ENCODE measurements at regions not wholly inside any gene's neighbourhood (a gene's known extent, or its start where the extent isn't known, plus 50 kb on each side); places are given as distances from the start of the nearest gene placed in this dataset.

DNA sequence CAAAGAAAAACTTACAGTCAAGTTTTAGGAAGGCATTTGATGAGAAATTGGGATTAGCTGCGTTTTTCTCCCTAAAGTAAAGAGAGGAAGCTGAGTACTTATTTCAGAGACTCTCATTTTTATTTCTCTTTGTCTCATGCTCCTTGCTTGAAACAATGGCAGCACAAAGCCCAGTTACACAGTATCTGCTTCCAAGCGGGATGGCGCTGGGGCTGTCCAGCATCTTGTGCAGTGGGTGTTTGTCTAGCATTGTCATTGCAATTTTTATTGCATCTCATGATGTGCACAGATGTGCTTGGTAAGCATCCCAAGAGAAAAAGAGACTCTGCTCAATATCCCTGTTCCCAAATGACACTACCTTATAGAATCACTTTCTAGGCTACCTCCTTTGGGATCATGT, 102.8 kb upstream of the ZNF521 start:
- H3K4me2 ChIP-seq (ENCODE audit: low read length) = no peak overlapping the region
- H3K27ac ChIP-seq (ENCODE audit: low read depth, low read length, poor library complexity, severe bottlenecking) = no peak overlapping the region
- H3F3A ChIP-seq (ENCODE audit: insufficient read depth, low read length) = no peaks in the 10 kb centered on the region
- H3K27me3 ChIP-seq (ENCODE audit: insufficient read depth, low read length) = no peaks in the 10 kb centered on the region
- no peaks in the 10 kb centered on the region for H3K9me2 ChIP-seq (ENCODE audit: low read depth, low read length)
- H3K79me2 ChIP-seq (ENCODE audit: insufficient read depth, low read length) = no peaks in the 10 kb centered on the region
- H2AFZ ChIP-seq (ENCODE audit: low read length) = no peak overlapping the region
- H3K4me1 ChIP-seq (ENCODE audit: insufficient read depth, low read length, severe bottlenecking) = peaks cover 4% of the 10 kb centered on the region
- no peak overlapping the region for H3K4me3 ChIP-seq (ENCODE audit: low read depth, low read length, poor library complexity, severe bottlenecking)
- peaks cover 9% of the 10 kb centered on the region; the same call in 1 of the 2 replicates for H3K9me3 ChIP-seq (ENCODE audit: low read length)
- TF ChIP-seq EZH2 (IDR thresholded peaks at IDR 0.05; ENCODE audit: borderline replicate concordance, low read length) = no peak
- TF ChIP-seq CTCF (IDR thresholded peaks at IDR 0.05; ENCODE audit: low read length) = no peak
- H3K36me3 ChIP-seq (ENCODE audit: insufficient read depth, low read length) = no peaks in the 10 kb centered on the region
- no peaks in the 10 kb centered on the region for H4K20me1 ChIP-seq (ENCODE audit: insufficient read depth, low read length)
- no peak overlapping the region for H3K9ac ChIP-seq (ENCODE audit: low read length)

DNA sequence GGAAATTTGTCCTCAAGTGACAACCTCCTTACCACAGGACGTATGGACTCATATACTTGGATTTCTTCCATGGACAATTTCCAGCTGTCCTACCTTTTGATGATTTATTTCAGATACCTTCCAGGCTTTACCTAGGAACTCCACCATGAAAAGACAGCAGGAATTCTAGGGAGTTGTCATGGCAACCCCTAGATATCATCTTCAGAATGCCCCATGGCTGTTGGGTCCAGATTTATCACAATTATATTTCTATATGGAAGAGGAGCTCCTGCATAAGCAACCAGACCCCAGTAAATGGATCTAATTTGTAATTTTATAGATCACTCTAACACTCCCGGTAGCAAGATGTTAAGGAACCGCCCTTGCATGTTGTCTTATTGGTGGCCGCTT, 102.3 kb upstream of the ZNF521 start:
- Histone ChIP-seq H2AFZ (ENCODE audit: low read length) (no peak overlapping the region), H3K4me1 (ENCODE audit: insufficient read depth, low read length, severe bottlenecking) (peaks cover 4% of the 10 kb centered on the region), H3K9me3 (ENCODE audit: low read length) (peaks cover 9% of the 10 kb centered on the region; the same call in 1 of the 2 replicates), H3K9ac (ENCODE audit: low read length) (no peak overlapping the region), H3K4me3 (ENCODE audit: low read depth, low read length, poor library complexity, severe bottlenecking) (no peak overlapping the region), H3K9me2 (ENCODE audit: low read depth, low read length) (no peaks in the 10 kb centered on the region), H4K20me1 (ENCODE audit: insufficient read depth, low read length) (no peaks in the 10 kb centered on the region), H3K79me2 (ENCODE audit: insufficient read depth, low read length) (no peaks in the 10 kb centered on the region), H3K27ac (ENCODE audit: low read depth, low read length, poor library complexity, severe bottlenecking) (no peak overlapping the region), H3F3A (ENCODE audit: insufficient read depth, low read length) (no peaks in the 10 kb centered on the region), H3K27me3 (ENCODE audit: insufficient read depth, low read length) (no peaks in the 10 kb centered on the region), H3K4me2 (ENCODE audit: low read length) (no peak overlapping the region), H3K36me3 (ENCODE audit: insufficient read depth, low read length) (no peaks in the 10 kb centered on the region)
- TF ChIP-seq EZH2 (IDR thresholded peaks at IDR 0.05; ENCODE audit: borderline replicate concordance, low read length) (no peak), CTCF (IDR thresholded peaks at IDR 0.05; ENCODE audit: low read length) (no peak)

DNA sequence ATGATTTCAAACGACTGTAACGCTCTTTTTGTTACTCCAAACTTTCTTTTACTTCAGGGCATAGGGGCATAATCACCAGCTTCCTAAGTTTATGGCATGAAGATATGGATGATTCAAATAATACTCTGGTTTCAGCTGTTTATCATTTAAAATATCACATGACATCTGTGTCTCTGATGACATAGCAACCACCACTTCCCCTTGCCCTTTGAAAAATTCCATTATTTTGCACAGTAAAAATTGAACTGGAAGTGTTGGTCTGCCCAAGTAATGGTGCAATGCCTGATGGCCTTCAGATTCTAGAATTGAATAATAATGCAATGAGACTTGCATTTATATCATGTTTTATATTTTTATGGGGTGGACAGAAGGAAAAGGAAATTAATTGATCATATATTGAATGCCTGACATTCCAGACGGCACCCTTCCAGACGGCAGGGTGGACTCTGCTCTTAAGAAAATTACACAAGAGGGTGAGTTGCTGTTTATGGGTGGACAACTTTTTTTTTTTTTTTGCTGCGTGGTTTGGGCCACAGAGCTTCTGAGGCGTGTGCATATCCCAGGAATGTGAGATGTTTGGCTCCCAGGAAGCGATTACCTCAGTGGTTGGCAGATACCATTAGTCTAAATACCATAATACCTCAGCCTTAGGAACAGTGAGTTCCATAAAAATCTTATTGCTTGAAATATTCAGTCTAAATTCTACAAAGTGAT, 101.7 kb upstream of the ZNF521 start:
- no peak overlapping the region for H3K4me2 ChIP-seq (ENCODE audit: low read length)
- no peak overlapping the region for H3K4me3 ChIP-seq (ENCODE audit: low read depth, low read length, poor library complexity, severe bottlenecking)
- no peak overlapping the region for H3K9ac ChIP-seq (ENCODE audit: low read length)
- no peaks in the 10 kb centered on the region for H3F3A ChIP-seq (ENCODE audit: insufficient read depth, low read length)
- no peak overlapping the region for H3K27ac ChIP-seq (ENCODE audit: low read depth, low read length, poor library complexity, severe bottlenecking)
- H3K79me2 ChIP-seq (ENCODE audit: insufficient read depth, low read length) = no peaks in the 10 kb centered on the region
- H3K4me1 ChIP-seq (ENCODE audit: insufficient read depth, low read length, severe bottlenecking) = peaks cover 4% of the 10 kb centered on the region
- H3K36me3 ChIP-seq (ENCODE audit: insufficient read depth, low read length) = no peaks in the 10 kb centered on the region
- no peaks in the 10 kb centered on the region for H3K27me3 ChIP-seq (ENCODE audit: insufficient read depth, low read length)
- H4K20me1 ChIP-seq (ENCODE audit: insufficient read depth, low read length) = no peaks in the 10 kb centered on the region
- TF ChIP-seq CTCF (IDR thresholded peaks at IDR 0.05; ENCODE audit: low read length) (no peak), EZH2 (IDR thresholded peaks at IDR 0.05; ENCODE audit: borderline replicate concordance, low read length) (no peak)
- no peaks in the 10 kb centered on the region for H3K9me2 ChIP-seq (ENCODE audit: low read depth, low read length)
- H2AFZ ChIP-seq (ENCODE audit: low read length) = no peak overlapping the region
- H3K9me3 ChIP-seq (ENCODE audit: low read length) = peaks cover 9% of the 10 kb centered on the region; the same call in 1 of the 2 replicates

Measured in OCI-LY1 (cell line).